ENCODE measurements at regions not wholly inside any gene's neighbourhood (a gene's known extent, or its start where the extent isn't known, plus 50 kb on each side); places are given as distances from the start of the nearest gene placed in this dataset.

GRCh38 chr16:48879223-48880122 lies 269.5 kb upstream of the N4BP1 start:
- DNase-seq = no peak

DNA sequence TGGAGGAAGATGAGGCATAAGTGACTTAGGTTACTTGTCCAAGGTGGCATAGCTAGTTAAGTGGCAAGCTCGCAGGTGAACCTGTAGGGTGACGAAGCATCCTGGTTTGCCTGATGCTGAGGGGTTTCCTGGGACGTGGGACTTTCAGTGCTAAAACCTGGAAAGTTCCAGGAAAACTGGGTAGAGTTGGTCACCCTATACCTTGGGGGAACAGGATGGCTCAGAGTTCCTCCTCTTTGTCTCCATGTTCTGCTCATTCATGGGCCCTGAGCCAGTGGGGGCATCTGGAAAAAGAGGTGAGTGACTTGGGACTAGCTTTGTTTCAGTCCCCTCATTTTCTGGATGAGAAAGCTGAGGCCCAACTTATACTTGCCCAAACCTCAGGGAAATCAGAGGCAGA lies 268.0 kb upstream of the N4BP1 start:
- no peak for DNase-seq

DNA sequence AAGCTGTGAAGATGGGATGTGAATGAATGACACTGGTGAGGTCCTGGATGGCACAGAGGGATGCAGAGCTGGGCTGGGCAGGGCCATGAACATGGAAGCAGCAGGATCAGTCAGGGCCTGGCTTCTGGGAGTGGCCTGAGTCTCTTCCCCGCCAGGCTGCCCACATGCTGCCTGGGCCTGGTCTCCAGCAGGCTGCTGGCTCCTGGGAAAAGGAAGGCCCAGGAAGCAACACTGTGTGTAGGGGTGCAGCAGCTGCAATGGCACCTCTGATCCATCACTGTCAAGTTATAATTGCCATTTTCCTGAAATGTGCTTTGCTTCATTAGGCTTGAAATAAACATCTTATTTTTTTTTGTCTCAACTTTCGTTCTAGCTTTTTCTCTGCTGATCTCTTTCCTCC lies 260.2 kb upstream of the N4BP1 start:
- DNase-seq = no peak

GRCh38 chr16:48865520-48865919 lies 255.5 kb upstream of the N4BP1 start:
- DNase-seq = no peak

- DNase-seq = no peak
Measured at GRCh38 chr16:48864055-48864454, 254.1 kb upstream of the N4BP1 start.

DNA sequence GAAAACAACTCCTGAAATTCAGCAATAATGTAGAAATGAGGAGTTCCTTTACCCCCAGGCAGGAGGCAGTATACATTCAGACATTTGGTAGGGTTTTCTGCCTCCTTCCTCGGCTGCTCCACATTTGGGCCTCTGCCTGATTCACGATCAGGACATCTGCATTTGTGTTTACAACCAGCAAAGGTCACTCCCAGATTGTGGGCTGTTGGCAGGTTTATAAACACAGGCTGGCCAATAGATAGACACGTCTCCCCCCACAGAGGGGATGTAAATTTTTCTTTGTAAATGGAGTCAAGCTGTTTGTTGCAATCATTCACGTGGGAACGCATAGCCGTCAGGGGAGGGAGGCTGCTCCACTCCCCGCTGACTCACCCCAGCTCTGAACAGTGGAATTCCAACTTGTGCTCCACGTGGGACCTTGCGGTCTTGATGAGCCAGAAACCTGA lies 252.1 kb upstream of the N4BP1 start:
- DNase-seq = no peak

DNA sequence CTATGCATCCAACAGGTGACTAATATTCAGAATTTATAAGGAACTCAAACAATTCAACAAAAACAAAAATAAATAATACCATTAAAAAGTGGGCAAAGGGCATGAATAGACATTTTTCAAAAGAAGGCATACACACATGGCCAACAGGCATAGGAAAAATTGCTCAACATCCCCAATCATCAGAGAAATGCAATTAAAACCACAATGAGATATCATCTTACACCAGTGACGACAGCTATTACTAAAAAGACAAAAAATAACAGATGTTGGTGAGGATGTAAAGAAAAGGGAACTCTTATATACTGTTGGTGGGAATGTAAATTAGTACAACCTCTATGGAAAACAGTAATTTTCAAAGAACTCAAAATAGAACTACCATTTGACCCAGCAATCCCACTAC lies 250.4 kb upstream of the N4BP1 start:
- DNase-seq = no peak

DNA sequence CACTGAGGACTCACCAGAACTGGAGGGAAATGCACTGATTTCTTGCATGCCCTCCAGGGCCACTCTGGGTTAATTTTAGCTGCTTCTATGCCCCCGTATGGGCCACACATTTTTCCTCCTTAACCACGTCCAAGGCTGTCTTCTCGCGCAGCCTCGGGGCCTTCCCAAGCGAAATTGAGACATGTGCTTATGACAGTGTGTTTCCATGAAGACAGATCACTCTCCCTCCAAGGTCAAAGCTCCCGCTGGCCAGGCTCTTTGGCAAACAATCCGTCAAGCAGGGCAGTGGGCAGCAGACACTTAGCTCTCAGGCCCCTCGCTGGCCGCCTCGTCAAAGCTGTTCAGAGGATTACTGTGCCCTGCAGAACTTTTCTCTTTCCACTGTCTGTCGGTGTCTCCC lies 243.0 kb upstream of the N4BP1 start:
- no peak for DNase-seq

DNA sequence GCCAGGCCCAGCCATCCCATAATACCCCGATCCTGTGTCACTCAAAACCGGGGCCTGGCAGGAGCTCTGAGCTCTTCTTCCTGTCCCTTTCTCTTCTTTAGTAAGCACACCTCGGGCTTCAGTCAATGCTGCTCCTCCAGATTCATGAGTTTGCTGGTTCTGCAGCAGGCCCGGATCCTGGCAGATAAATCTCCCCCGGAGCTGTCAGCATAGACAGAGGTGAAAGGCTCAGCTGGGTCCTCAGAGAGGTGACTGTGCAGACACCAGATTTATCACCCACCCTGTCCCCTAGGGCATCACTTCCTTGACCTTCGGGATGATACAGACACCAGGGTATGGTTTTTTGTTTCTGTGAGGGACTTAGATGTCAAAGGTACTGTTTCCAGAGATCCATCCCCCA lies 242.5 kb upstream of the N4BP1 start:
- DNase-seq = no peak

GRCh38 chr16:48850097-48850770 lies 240.3 kb upstream of the N4BP1 start:
- no peak for DNase-seq

DNA sequence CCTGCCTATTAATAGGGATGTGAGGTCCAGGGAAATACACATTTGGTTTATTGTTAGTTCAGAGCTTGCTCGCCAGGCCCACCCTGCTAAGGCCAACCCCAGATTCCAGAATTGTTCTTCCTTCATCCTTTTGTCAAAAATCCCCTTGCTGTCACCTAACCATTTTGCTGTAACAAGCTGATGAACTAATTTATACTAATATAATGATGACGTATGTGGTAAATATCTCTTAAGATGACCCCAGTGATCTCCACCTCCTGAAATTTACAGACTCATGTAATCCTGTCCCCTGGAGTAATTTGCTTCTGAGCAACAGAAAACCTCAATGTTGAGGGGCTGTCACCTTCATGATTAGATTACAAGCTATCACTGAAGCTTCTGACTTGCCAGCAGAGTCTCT lies 236.3 kb upstream of the N4BP1 start:
- DNase-seq = no peak

DNA sequence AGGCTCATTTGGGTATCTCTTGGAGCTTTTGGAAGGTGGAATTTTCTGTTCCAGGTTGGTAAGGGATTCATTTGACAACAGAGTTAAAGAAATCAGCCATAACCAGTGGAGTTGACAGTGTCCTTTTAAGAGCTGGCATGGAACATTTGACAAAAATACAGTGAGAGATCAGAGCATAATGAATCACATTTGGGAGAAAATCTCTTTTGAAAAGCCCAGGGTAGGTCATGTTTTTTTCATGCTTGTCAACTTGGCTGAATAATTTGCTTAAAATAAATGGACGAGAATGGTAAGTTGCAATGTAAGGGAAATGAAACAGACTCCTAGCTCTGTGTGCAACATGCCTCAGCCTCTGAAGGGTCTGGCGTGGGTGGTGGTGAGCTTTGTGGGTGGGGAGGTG lies 235.3 kb upstream of the N4BP1 start:
- no peak for DNase-seq

GRCh38 chr16:48838349-48838748 lies 228.4 kb upstream of the N4BP1 start:
- DNase-seq = no peak

DNA sequence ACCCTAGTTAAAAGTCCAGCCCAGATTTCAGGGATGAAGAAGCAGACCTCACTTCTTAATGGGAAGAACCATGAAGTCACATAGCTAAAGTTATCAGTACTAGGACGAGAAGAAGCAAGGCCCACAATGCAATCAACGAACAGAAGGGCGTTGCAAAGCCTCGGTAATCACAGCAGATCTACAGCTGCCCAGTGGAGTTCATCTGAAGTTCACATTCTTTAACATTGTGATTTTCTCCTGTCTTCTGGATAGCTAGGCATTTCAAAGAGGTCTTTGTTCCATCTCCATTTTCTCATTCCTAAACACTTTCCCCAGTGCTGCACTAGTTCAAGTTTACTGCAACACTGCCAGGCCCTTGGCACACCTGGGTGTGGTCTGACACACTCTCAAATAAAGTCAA lies 226.7 kb upstream of the N4BP1 start:
- DNase-seq = no peak

DNA sequence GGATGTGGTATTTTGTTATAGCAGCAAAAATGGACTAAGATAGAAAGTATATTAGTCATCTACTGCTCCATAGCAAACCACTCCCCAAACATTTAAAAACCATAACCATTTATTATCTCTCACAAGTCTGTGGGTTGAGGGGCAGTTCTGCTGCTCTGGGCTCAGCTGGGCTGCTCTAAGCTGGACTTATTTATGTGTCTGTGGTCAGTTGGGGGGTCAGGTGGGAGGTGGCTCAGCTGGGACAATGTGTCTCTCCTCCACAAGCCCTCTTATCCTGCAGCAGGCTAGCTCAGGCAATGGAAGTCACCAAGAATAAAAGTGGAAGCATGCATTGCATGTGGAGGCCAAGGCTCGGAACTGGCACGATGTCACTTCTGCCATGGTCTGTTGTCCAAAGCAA lies 226.1 kb upstream of the N4BP1 start:
- no peak for DNase-seq

DNA sequence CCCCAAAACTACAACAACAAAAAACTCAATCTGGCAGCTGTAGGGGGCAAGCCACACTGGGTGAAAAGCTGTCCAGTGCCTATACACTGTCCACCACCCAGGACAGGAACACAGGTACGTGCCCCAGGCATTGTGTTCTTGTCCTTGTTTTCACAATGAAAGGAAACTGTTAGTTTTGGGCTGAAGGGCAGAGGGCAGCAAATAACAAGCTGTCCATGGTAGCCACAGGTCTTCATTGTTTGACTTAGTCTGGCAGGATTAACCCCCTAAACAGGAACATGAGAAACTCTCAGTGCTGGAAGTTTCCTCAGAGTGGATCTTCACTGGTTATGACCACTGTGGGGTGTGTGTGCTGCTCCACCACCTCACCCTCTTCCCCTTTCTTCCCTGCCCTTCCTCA lies 224.6 kb upstream of the N4BP1 start:
- DNase-seq = no peak

DNA sequence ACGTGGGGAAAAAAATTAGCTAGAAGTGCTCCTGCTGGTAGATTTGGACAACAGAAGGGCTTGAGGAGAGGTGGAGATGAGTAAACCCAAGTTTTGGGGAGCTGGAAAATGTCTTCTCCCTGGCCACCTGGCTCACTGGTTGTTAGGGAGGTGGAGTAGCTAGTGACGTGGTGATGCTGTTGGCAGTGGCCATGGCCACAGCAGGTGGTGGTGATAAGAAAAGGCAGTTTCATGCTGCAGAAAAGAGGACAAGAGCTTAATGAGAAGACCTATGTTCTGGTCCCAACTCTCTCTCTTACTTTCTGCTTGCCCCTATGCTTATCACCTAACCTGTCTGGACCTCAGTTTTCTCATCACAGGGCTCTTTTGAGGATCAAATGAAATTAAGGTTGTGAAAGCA lies 223.5 kb upstream of the N4BP1 start:
- no peak for DNase-seq

DNA sequence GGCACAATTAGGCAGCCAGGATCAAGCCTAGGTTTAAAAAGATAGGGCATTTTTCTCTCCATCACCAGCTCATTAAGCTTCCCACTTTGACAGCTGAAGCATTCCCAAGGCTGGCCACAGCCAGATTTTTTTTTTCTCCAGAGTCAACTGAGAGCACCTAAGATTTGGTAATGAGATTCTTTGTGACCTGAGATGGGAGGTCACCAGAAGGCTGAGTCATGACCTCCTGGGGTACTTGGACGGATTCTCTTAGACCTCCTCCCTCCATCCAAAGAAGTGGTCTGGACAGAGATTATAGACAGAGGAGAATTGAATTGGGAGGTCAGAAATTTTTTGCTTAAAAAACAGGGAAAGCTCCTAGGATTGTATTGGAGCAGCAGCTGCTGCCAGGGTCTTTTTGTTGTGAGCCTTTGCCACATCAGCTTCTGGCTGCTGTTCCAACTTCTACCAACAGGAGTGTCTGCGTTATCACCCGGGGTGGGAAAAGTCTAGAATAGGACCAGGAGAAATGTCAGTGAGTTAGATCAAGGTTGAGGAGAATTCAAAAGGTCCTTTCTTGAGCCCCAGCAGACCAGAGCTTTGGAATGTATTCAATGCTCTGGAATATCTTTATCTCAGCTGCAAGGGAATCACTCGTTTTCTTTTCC lies 221.2 kb upstream of the N4BP1 start:
- no peak for DNase-seq

DNA sequence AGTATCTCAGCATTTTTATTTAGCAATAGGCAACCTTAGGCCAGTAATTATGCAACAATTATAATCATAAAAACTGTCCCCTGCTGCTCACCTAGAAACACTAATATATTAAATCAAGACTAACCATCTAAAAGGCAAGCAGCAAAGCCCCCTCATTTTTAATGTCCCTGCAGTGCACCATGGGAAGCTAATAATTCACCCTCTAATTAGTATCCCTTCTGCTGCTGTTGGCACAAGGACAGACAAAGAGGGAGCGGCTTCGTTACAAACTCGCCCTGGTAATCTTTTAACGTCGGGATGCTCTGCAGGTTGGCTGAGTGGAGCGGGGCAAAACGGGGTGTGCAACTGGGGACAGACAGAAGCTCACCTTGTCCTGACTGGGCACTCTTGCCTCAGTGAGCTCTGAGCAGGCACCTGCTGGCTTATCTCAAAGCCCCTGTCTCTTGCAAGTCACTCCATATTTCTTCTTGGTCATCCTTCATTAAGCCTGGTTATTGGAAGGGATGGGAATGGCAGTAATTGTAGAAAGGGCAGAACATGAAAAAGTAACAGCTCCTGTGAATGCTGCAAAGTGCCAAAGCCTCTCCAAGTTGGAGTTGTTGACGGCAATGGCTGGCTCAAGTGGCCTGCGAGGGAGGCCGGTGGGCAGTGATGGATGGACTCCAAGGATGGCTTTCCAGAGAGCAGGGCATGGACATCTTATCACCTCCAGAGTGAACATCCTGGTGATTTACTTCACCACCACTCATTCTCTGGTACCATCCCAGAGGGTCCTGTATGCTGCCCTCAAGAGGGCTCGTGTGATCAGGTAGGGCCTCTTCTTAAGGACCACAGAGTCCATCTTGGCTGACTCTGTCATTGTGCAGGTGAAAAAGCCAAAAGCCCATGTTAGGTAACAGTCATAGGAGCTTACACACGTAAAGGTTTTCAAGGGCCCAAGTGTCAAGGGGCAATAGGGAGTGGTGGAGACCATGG lies 219.6 kb upstream of the N4BP1 start:
- no peak for DNase-seq

DNA sequence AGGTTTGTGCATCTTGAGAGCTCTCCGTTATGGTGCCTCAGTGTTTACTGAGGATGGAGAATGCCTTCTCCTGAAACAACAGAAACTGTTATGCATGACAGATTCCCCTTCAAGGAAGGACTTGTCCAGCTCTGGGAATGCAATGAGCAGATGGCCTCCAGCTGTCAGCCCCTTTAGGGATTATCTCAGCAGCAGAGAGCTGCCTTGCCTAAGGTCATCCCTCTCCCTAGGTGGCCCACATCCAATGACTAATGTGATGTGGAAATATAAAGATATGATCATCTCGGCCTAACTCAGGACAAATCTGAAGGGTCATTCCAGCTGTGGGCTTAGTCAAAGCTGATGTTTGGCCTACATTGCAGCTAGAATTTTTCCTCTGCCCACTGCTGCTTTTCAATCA lies 214.3 kb upstream of the N4BP1 start:
- DNase-seq = no peak

GRCh38 chr16:48822431-48822830 lies 212.5 kb upstream of the N4BP1 start:
- DNase-seq = no peak

DNA sequence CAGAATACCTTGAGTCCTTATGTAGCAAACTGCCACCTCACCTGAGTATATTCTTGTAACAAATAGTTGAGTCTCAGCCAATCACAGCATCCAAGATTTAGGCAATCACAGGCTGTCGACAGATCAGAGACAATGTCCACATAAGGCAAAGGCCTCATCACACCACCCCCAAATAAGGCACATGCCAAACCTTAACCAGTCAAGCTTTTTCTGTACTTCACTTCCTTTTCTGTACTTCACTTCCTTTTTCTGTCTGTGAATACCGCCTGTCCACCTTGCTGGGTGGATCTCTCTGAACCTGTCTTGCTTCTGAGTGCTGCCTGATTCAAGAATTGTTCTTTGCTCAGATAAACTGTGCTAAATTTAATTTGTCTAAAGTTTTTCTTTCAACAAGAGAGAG lies 210.4 kb upstream of the N4BP1 start:
- DNase-seq = no peak

DNA sequence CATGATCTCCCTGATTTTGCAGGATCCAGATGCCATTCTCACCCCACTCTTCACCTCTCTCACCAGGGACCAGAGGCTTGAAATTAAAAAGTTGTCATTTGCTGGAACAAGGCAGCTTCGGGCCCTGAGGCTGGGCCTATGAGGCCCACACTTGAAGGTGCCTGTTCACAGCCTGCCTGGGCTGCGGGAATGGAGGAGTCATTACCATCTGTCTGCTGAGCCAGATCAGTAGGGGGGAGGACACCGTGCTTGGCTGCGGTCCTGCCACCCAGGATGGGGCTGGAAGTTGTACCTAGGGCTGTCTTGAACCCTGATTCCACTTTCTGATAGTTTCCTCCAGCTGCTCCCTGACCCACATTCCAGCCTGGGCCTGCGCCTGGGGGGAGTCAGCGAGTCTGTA lies 208.3 kb upstream of the N4BP1 start:
- DNase-seq = no peak
